OCI-LY3 (cell line): ENCODE measurements at regions not wholly inside any gene's neighbourhood (a gene's known extent, or its start where the extent isn't known, plus 50 kb on each side); places are given as distances from the start of the nearest gene placed in this dataset.
A peak's percentile ranks its signal among the peaks of the same experiment; 100 is the strongest.

Experiments used
- EZH2phosphoT487 ChIP-seq: fragments of 200-600 bp; shearing (Covaris generic); IDR thresholded peaks from 2 replicates; pipeline ENCODE4 v1.6.1; 2018; ENCODE audit warnings: antibody characterized with exemption, mixed run types, low read depth
- TF ChIP-seq, protein P1 (sequence below): fragments of 200-600, 300-600 bp; sonication (generic); IDR thresholded peaks from 2 replicates; pipeline ENCODE4 v1.5.1; 2014; ENCODE audit warnings: antibody characterized with exemption, low read length, low read depth

- TF ChIP-seq, protein P1, sequence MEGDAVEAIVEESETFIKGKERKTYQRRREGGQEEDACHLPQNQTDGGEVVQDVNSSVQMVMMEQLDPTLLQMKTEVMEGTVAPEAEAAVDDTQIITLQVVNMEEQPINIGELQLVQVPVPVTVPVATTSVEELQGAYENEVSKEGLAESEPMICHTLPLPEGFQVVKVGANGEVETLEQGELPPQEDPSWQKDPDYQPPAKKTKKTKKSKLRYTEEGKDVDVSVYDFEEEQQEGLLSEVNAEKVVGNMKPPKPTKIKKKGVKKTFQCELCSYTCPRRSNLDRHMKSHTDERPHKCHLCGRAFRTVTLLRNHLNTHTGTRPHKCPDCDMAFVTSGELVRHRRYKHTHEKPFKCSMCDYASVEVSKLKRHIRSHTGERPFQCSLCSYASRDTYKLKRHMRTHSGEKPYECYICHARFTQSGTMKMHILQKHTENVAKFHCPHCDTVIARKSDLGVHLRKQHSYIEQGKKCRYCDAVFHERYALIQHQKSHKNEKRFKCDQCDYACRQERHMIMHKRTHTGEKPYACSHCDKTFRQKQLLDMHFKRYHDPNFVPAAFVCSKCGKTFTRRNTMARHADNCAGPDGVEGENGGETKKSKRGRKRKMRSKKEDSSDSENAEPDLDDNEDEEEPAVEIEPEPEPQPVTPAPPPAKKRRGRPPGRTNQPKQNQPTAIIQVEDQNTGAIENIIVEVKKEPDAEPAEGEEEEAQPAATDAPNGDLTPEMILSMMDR = no peak
- peak; percentile 65; the same call in 1 of the 2 replicates for TF ChIP-seq EZH2phosphoT487
Measured at GRCh38 chr18:40851014-40851429, 1104.0 kb upstream of the PIK3C3 start.
